ENCODE measurements at regions not wholly inside any gene's neighbourhood (a gene's known extent, or its start where the extent isn't known, plus 50 kb on each side); places are given as distances from the start of the nearest gene placed in this dataset.
"Not testable (repeated sequence)": the region's sequence is repeated elsewhere in the genome, so short reads cannot be mapped to it uniquely, and the experiment has no call there.

DNA sequence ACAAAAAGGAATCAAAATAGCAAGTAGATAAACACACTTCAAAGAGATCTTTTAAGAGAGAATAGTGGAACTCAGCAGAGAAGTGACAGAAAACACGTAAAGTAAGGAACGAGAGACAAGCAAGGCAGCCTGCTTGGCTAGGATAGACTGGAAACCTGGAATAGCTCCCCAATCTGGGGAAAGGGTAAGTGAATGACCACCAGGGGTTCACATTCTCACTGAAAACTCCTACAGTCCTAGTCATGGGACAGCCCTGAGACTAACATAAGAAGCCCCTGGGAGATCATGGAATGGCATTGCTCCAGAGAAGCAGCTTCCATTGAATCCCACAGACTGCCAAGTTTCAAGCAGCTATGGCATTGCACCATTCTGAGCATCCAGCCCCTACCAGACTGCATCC lies 363.6 kb upstream of the ARPP21 start:
- no peak for TF ChIP-seq CTCF (conservative IDR thresholded peaks at IDR 0.05)
- no peak for TF ChIP-seq ZFX (IDR thresholded peaks at IDR 0.05)
- H3K27ac ChIP-seq: no peak overlapping the region

DNA sequence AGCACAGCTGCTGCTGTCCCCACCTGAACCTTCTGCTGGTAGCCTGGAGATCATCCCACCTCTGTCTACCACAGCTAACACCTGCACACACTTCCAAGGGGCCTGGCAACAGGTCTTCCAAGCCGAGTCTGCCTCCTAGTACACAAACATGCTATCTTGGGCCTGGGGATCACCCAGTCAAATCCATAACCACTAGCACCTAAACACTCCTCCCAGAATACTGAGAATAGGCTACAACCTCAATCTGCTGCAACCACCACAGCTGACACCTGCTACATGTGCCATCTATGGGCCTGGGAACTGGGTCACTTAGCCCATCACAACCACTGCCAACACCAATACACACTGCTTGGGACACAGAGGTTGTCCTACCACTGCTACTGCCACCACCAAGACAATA lies 362.8 kb upstream of the ARPP21 start:
- no peak for TF ChIP-seq ZFX (IDR thresholded peaks at IDR 0.05)
- no peak for TF ChIP-seq CTCF (conservative IDR thresholded peaks at IDR 0.05)
- no peak overlapping the region for H3K27ac ChIP-seq

DNA sequence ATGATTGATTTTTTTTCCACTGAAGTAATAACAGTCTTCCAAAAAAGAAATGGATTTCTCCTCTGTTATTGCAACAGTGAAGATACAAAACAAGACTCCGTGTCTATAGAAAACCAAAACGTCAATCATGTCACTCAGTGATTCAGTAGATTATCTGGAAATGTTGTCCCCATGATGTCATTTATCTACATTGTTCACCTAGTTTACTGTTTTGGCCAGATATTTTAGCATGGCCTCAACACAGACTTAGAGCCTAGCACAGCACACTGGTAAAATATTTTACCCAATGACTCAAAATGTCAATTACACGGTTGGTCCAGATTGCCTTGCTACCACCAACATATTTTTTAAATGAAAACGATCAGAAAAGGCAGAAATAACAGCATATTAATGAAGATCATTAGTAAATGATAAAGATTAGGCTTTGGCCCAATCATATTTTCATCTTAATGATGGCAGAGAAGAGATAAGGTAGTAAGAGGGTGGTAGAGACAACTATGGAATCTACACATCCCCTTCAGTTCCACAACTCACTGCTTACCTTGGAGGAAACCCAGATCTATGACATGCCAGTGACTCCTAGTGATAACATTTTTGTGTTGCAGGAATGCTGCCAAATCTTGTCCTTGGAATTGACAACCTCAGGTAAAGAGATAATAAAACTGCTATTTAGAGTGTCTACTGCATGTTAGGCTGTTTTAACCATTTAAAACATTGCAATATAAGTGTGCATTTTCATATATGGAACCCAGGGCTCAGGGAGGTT lies 347.7 kb upstream of the ARPP21 start:
- H3K27ac ChIP-seq: no peak overlapping the region

DNA sequence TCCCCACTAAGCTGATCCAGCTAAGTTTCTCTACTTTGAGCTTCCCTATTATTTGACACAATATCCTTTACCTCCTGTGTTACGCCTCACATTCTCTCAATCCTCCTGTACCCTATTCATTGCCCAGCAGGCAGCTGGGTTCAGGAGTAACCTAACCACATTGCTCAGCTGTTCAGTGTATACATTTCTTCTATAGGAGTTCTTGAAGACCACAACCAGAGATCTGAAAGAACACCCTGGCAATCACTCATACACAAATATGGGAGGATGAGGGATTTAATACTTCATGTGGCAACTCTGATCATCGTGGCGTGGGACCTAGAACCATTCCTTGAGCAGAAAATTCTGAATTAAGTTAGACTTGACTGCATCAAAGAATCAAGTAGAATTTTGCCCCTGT lies 346.8 kb upstream of the ARPP21 start:
- H3K27ac ChIP-seq: no peak overlapping the region
- TF ChIP-seq CTCF (conservative IDR thresholded peaks at IDR 0.05) (no peak), ZFX (IDR thresholded peaks at IDR 0.05) (no peak)

More for the DNA sequence above, 347.7 kb upstream of the ARPP21 start:
- no peak for TF ChIP-seq CTCF (conservative IDR thresholded peaks at IDR 0.05)
- TF ChIP-seq ZFX (IDR thresholded peaks at IDR 0.05): no peak

- TF ChIP-seq CTCF (conservative IDR thresholded peaks at IDR 0.05) (no peak), ZFX (IDR thresholded peaks at IDR 0.05) (no peak)
- no peak overlapping the region for H3K27ac ChIP-seq
These were observed 343.4 kb upstream of the ARPP21 start for GRCh38 chr3:35295906-35296305.

GRCh38 chr3:35296533-35296932 lies 342.8 kb upstream of the ARPP21 start:
- TF ChIP-seq CTCF (conservative IDR thresholded peaks at IDR 0.05) (no peak), ZFX (IDR thresholded peaks at IDR 0.05) (no peak)

GRCh38 chr3:35296944-35297343 lies 342.4 kb upstream of the ARPP21 start:
- H3K27ac ChIP-seq: not testable (repeated sequence)

More at GRCh38 chr3:35296533-35296932, 342.8 kb upstream of the ARPP21 start:
- H3K27ac ChIP-seq: no peak overlapping the region

DNA sequence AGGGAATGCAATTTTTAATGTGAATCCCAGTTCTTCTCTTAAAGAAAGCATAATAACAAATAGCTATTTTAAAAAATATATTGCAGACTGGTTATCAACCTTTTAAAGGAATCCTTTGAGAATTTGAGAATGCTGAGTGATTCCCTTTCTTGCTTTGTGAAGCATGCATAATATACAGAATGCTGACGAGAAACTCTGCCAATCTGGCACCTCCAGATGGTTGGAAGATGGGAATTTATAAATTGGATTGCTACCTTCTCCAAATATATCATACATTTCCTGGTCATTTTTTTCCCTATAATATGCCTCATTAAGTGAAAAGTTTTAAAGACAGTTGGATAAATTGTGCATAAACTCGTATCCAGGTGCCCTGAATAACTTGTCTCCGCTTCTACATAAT lies 333.9 kb upstream of the ARPP21 start:
- H3K27ac ChIP-seq: no peak overlapping the region
- TF ChIP-seq ZFX (IDR thresholded peaks at IDR 0.05) (no peak), CTCF (conservative IDR thresholded peaks at IDR 0.05) (no peak)
